Activated CD8-positive, alpha-beta T cell treated with anti-CD3 and anti-CD28 coated beads for 36 hours (primary cell): ENCODE measurements at regions not wholly inside any gene's neighbourhood (a gene's known extent, or its start where the extent isn't known, plus 50 kb on each side); places are given as distances from the start of the nearest gene placed in this dataset.

ENCODE experiments used
- ATAC-seq: fragments of 200-7000 bp; cut with Tn5 transposase; one replicate; pipeline ENCODE4 v1.10.0; 2021; ENCODE audit warnings: mild to moderate bottlenecking, moderate library complexity
- CTCF ChIA-PET: fragments of 350-600 bp; sonication (Branson Sonifier 250); formaldehyde crosslinking; loops from one replicate; lab custom pipeline; 2021; ENCODE audit warnings: antibody characterized with exemption; lab: Charles Lee
- POLR2A ChIA-PET: fragments of 350-600 bp; sonication (Branson Sonifier 250); formaldehyde crosslinking; loops from one replicate; lab custom pipeline; 2021; ENCODE audit warnings: antibody characterized with exemption; lab: Charles Lee
- DNase-seq: peaks from one replicate; pipeline ENCODE4 v3.0.0-alpha.2; 2020
- H3K27ac Mint-ChIP-seq: one replicate; pipeline ENCODE4 v1.8.0; 2021; ENCODE audit warnings: mild to moderate bottlenecking, mixed read lengths
- H3K27me3 Mint-ChIP-seq: one replicate; pipeline ENCODE4 v1.8.0; 2021; ENCODE audit warnings: mixed read lengths
- H3K36me3 Mint-ChIP-seq: one replicate; pipeline ENCODE4 v1.8.0; 2021; ENCODE audit warnings: low read depth, mixed read lengths
- H3K4me1 Mint-ChIP-seq: one replicate; pipeline ENCODE4 v1.8.0; 2021; ENCODE audit warnings: low read depth, mixed read lengths
- H3K4me3 Mint-ChIP-seq: one replicate; pipeline ENCODE4 v1.8.0; 2021; ENCODE audit warnings: mild to moderate bottlenecking, moderate library complexity, mixed read lengths
- H3K9me3 Mint-ChIP-seq: one replicate; pipeline ENCODE4 v1.8.0; 2021; ENCODE audit warnings: mixed read lengths
- intact Hi-C: fragments of 100-400 bp; cut with micrococcal nuclease; formaldehyde crosslinking; loops from one replicate; pipeline ENCODE4 v1.10.0; 2022
- TF ChIP-seq, protein P1 (sequence below): fragments of 200-600 bp; IDR thresholded peaks from one replicate; pipeline ENCODE4 v1.8.0; 2022; ENCODE audit warnings: antibody characterized with exemption, mild to moderate bottlenecking

DNA sequence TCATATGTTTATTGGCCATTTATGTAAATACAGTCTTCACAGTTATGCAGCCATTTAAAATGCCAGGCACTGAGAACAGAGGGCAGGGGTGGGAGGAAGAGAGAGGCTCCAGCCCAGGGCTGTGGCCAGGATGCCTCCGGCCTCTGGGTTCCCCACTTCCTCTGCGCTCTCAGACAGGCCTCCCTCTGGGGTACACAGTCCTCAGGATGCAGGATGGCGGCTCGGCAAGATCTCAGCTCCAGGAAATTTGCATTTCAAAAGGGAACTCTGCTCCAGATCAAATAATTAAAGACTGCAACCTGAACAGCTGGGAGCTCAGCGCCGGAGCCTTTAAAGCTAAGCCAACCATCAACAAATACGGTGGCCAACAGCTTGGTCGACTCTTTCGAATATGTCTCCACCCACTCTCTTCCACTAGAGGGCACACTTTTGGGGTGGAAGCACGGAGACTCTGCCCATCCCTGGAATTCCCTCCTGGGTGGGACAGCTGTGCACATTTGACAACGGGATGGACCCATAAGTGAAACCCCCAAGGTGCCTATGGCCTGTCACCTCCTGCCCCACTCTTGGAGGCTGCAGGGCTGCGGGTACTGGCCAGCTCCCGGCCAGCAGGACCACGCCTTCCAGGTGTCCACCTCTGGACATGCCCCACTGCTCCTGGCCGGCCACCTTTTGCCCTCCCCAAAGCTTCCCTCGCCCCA, 1044.7 kb downstream of the BRD1 start:
- POLR2A ChIA-PET, result no interaction called here
- Mint-ChIP-seq H3K27me3 (peaks cover 3% of the 10 kb centered on the region), H3K27ac (no peak overlapping the region), H3K4me3 (no peak overlapping the region), H3K36me3 (no peaks in the 10 kb centered on the region), H3K4me1 (no peaks in the 10 kb centered on the region), H3K9me3 (peaks cover 3% of the 10 kb centered on the region)
- intact Hi-C loops, result no loop called here
- TF ChIP-seq, protein P1, sequence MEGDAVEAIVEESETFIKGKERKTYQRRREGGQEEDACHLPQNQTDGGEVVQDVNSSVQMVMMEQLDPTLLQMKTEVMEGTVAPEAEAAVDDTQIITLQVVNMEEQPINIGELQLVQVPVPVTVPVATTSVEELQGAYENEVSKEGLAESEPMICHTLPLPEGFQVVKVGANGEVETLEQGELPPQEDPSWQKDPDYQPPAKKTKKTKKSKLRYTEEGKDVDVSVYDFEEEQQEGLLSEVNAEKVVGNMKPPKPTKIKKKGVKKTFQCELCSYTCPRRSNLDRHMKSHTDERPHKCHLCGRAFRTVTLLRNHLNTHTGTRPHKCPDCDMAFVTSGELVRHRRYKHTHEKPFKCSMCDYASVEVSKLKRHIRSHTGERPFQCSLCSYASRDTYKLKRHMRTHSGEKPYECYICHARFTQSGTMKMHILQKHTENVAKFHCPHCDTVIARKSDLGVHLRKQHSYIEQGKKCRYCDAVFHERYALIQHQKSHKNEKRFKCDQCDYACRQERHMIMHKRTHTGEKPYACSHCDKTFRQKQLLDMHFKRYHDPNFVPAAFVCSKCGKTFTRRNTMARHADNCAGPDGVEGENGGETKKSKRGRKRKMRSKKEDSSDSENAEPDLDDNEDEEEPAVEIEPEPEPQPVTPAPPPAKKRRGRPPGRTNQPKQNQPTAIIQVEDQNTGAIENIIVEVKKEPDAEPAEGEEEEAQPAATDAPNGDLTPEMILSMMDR, result peak; percentile 40
- ATAC-seq, result no peak
- CTCF ChIA-PET, result interaction anchor here (0.7 to 1.3 kb wide), 4 partner anchors 10 to 54 kb away, joined by 3 to 4 read pairs (median 4); no protein-coding TSS in a partner anchor
- DNase-seq, result no peak

DNA sequence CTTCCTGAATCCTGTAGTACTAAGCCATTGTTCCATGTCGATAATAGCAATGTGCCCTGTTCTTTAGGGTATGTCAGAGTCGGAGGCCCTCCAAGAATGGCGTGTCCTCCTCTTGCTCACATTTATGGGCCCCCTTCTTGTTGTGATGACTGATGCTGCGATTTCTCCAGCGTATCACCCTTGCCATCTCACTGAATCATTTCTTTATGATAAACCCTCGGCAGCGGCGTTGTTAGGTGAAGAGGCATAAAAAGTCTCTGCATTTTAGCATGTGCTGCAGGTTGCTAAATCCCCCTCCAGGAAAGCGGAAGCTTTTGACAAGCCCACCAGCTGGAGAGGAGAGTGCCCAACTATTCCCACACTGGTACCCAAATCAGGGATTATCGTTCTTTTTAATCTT, 1045.3 kb downstream of the BRD1 start:
- no peak for ATAC-seq
- Mint-ChIP-seq H3K36me3 (no peaks in the 10 kb centered on the region), H3K27me3 (peaks cover 3% of the 10 kb centered on the region), H3K4me1 (no peaks in the 10 kb centered on the region), H3K4me3 (no peak overlapping the region), H3K27ac (no peak overlapping the region), H3K9me3 (peaks cover 6% of the 10 kb centered on the region)
- ChIA-PET POLR2A (no interaction called here), CTCF (interaction anchor here (0.8 to 1.3 kb wide), 3 partner anchors 13 to 54 kb away, joined by 3 to 4 read pairs (median 3); no protein-coding TSS in a partner anchor)
- DNase-seq, result no peak
- intact Hi-C loops, result no loop called here
- TF ChIP-seq, protein P1, result no peak

DNA sequence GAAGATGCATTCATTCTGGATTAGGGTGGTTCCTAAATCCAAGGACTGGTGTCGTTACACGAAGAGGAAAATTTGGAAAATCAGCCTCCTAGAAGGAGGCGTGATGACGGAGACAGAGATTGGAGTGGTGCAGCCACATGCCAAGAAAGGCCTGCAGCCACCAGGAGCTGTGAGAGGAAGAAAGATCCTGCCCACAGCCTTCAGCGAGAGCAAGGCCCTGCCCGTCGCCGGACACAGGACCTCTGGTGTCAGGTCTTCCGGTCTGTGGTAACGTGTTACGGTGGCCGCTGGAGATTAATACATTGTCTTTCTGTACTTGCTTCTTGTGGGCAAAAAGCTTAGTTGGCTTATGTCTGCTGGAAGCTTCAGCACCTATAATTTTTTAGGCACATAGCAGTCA, 1045.8 kb downstream of the BRD1 start:
- Mint-ChIP-seq H3K27me3 (peaks cover 3% of the 10 kb centered on the region), H3K9me3 (peaks cover 10% of the 10 kb centered on the region), H3K4me1 (no peaks in the 10 kb centered on the region), H3K36me3 (no peaks in the 10 kb centered on the region), H3K4me3 (no peak overlapping the region), H3K27ac (no peak overlapping the region)
- TF ChIP-seq, protein P1, result no peak
- CTCF ChIA-PET, result no interaction called here
- ATAC-seq (no peak), DNase-seq (no peak)
- POLR2A ChIA-PET, result no interaction called here
- intact Hi-C loops, result no loop called here

DNA sequence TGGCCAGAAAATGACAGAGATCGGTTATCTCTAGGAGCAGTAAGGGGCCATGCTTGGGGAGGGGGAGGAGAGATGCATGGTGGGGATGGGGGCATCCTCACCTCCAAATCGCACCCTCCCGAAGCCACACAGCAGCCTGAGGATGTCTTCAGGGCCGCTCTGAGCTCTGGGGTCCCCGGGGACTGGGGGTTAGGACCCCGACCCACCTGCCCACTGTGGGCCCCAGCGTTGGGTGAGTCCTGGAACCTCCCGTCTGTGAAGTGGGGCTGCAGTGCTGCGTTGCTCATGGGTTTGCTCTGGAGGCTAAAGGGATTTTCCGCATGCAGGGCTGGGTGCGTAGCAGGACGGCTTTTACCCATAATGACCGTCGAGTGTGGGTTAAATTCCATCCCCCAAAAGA, 1046.3 kb downstream of the BRD1 start:
- H3K36me3 Mint-ChIP-seq, result no peaks in the 10 kb centered on the region
- no peak for ATAC-seq

More for the DNA sequence above, 1046.3 kb downstream of the BRD1 start:
- peaks cover 3% of the 10 kb centered on the region for H3K27me3 Mint-ChIP-seq
- no peak overlapping the region for H3K27ac Mint-ChIP-seq
- ChIA-PET CTCF (no interaction called here), POLR2A (no interaction called here)
- peaks cover 12% of the 10 kb centered on the region for H3K9me3 Mint-ChIP-seq
- H3K4me1 Mint-ChIP-seq, result no peaks in the 10 kb centered on the region
- TF ChIP-seq, protein P1, result no peak
- intact Hi-C loops, result no loop called here
- DNase-seq, result no peak
- no peak overlapping the region for H3K4me3 Mint-ChIP-seq
